HepG2 (cell line): ENCODE measurements at regions not wholly inside any gene's neighbourhood (a gene's known extent, or its start where the extent isn't known, plus 50 kb on each side); places are given as distances from the start of the nearest gene placed in this dataset.

ENCODE experiments used
- ATAC-seq: fragments of 200-7000 bp; cut with Tn5 transposase; 3 replicates; pipeline ENCODE4 v1.9.1; 2020; ENCODE audit warnings: mild to moderate bottlenecking, moderate library complexity
- BruUV-seq: library from RNA; stranded (reverse); fragments of 400-500 nt; replicated peaks from 2 replicates; lab custom pipeline; 2021; lab: Mats Ljungman, UMichigan
- CTCF ChIA-PET: fragments of 300-600 bp; formaldehyde crosslinking; extraction: SDS; loops from one replicate; lab custom pipeline; 2021; ENCODE audit warnings: low total read pairs, inconsistent platforms, low intra/inter-chr PET ratio; lab: Yijun Ruan, JAX
- POLR2A ChIA-PET: fragments of 350-600 bp; sonication (Branson Sonifier 250); formaldehyde crosslinking; loops from one replicate; lab custom pipeline; 2020; ENCODE audit warnings: antibody characterized with exemption, inconsistent platforms; lab: Yijun Ruan, JAX
- DNase-seq: peaks from one replicate; pipeline ENCODE4 v3.0.0-alpha.2; 2015; ENCODE audit warnings: low spot score
- FAIRE-seq: peaks from 3 replicates; lab custom pipeline; 2011; peaks lifted over from hg19 to GRCh38; lab: Jason Lieb, UNC
- H2AFZ ChIP-seq: one replicate; pipeline ENCODE4 v1.6.1; 2011; ENCODE audit warnings: low read length, inconsistent platforms
- H3K27ac ChIP-seq: fragments of 300-600 bp; 3 replicates; pipeline ENCODE4 v1.8.0; 2011; ENCODE audit warnings: mixed run types, mild to moderate bottlenecking, mixed read lengths, low read length, inconsistent platforms; ENCODE audit not compliant: insufficient read depth; ENCODE audit errors: extremely low read length
- H3K27me3 ChIP-seq, 2 experiments: fragments of 200-600 bp in 1 of 2; 2 replicates in 1 of 2; 3 replicates in 1 of 2; pipeline versions ENCODE4 v1.6.0 to v1.8.0; 2011; ENCODE audit warnings: low read length in 2 of 2, mild to moderate bottlenecking in 2 of 2, moderate library complexity in 2 of 2, inconsistent platforms in 1 of 2; ENCODE audit not compliant: insufficient read depth in 2 of 2, control insufficient read depth in 1 of 2
- H3K36me3 ChIP-seq, 2 experiments: fragments of 200-600 bp in 1 of 2; replicated peaks in 1 of 2; 2 replicates in 1 of 2; 3 replicates in 1 of 2; pipeline versions ENCODE4 v1.5.1 to v1.8.0; 2011; ENCODE audit warnings: low read length in 2 of 2, inconsistent platforms in 1 of 2; ENCODE audit not compliant: insufficient read depth in 2 of 2, control insufficient read depth in 1 of 2
- H3K4me1 ChIP-seq: 2 replicates; pipeline ENCODE4 v1.5.1; 2012; ENCODE audit warnings: low read length, inconsistent platforms; ENCODE audit not compliant: insufficient read depth
- H3K4me2 ChIP-seq: 2 replicates; pipeline ENCODE4 v1.6.0; 2011; ENCODE audit warnings: low read depth, low read length, inconsistent platforms
- H3K4me3 ChIP-seq, 3 experiments: fragments of 200-600 bp in 1 of 3; sonication (generic), shearing (Covaris generic) in 1 of 3; replicated peaks in 1 of 3; 2 replicates each; pipeline ENCODE4 v1.5.1; 2011 to 2016; ENCODE audit warnings: low read length in 3 of 3, inconsistent platforms in 2 of 3, low read depth in 2 of 3, mild to moderate bottlenecking in 2 of 3, control low read depth in 1 of 3, mixed read lengths in 1 of 3; ENCODE audit not compliant: insufficient read depth in 1 of 3
- H3K79me2 ChIP-seq: one replicate; pipeline ENCODE4 v1.6.1; 2011; ENCODE audit warnings: low read length, inconsistent platforms; ENCODE audit not compliant: insufficient read depth
- H3K9ac ChIP-seq: 2 replicates; pipeline ENCODE4 v1.6.0; 2011; ENCODE audit warnings: mild to moderate bottlenecking, low read depth, low read length, inconsistent platforms; ENCODE audit not compliant: insufficient read depth
- H3K9me3 ChIP-seq: 2 replicates; pipeline ENCODE4 v1.5.1; 2012; ENCODE audit warnings: mild to moderate bottlenecking, low read length
- H4K20me1 ChIP-seq: 2 replicates; pipeline ENCODE4 v1.6.0; 2011; ENCODE audit warnings: inconsistent platforms, mild to moderate bottlenecking, low read length, moderate library complexity; ENCODE audit not compliant: insufficient read depth
- ATF1 ChIP-seq: IDR thresholded peaks from 2 replicates; pipeline ENCODE4 v1.6.1; 2016; ENCODE audit warnings: mild to moderate bottlenecking, control low read depth
- CBX2 ChIP-seq, 2 experiments: fragments of 200-600 bp in 1 of 2; sonication (generic); formaldehyde crosslinking in 1 of 2; IDR thresholded peaks; 2 replicates each; pipeline versions ENCODE4 v1.7.0 to v1.8.1; 2018 to 2022; ENCODE audit warnings: low read depth in 2 of 2, low read length in 1 of 2, mild to moderate bottlenecking in 1 of 2, missing genetic modification reagents in 1 of 2
- ETV5 ChIP-seq: IDR thresholded peaks from 2 replicates; pipeline ENCODE4 v1.6.1; 2018; ENCODE audit warnings: missing biosample characterization, missing genetic modification reagents, inconsistent platforms, borderline replicate concordance
- IKZF1 ChIP-seq: fragments of 450-650 bp; IDR thresholded peaks from 2 replicates; pipeline ENCODE4 v1.7.1; 2016
- IKZF5 ChIP-seq: IDR thresholded peaks from 2 replicates; pipeline ENCODE4 v1.6.1; 2018; ENCODE audit warnings: missing genetic modification reagents, mild to moderate bottlenecking, missing compliant biosample characterization
- KLF11 ChIP-seq: IDR thresholded peaks from 2 replicates; pipeline ENCODE4 v1.6.1; 2016; ENCODE audit warnings: missing compliant biosample characterization
- RAD51 ChIP-seq: fragments of 450-650 bp; IDR thresholded peaks from 2 replicates; pipeline ENCODE4 v1.6.1; 2016; ENCODE audit warnings: borderline replicate concordance
- SRF ChIP-seq: IDR thresholded peaks from 2 replicates; pipeline ENCODE4 v1.6.1; 2011; ENCODE audit warnings: mild to moderate bottlenecking, low read depth, low read length, moderate library complexity
- TBP ChIP-seq: sonication (generic); formaldehyde crosslinking; IDR thresholded peaks from 2 replicates; pipeline ENCODE4 v1.5.0; 2020; ENCODE audit warnings: missing genetic modification reagents
- ZFX ChIP-seq: sonication (generic); formaldehyde crosslinking; IDR thresholded peaks from 2 replicates; pipeline ENCODE4 v1.4.0; 2020; ENCODE audit warnings: mild to moderate bottlenecking, low read depth, missing genetic modification reagents, moderate library complexity
- ZNF205 ChIP-seq: IDR thresholded peaks from 2 replicates; pipeline ENCODE4 v1.6.1; 2018; ENCODE audit warnings: missing biosample characterization, missing genetic modification reagents
- ZNF337 ChIP-seq: sonication (generic); formaldehyde crosslinking; IDR thresholded peaks from 2 replicates; pipeline ENCODE4 v1.5.1; 2020; ENCODE audit warnings: missing genetic modification reagents, low read depth, mild to moderate bottlenecking, borderline replicate concordance
- ZNF513 ChIP-seq: sonication (generic); formaldehyde crosslinking; conservative IDR thresholded peaks from 2 replicates; pipeline ENCODE4 v1.5.0; 2020; ENCODE audit warnings: missing genetic modification reagents
- ZNF652 ChIP-seq: IDR thresholded peaks from 2 replicates; pipeline ENCODE4 v1.6.1; 2016; ENCODE audit warnings: low read depth, borderline replicate concordance
- ZSCAN31 ChIP-seq: sonication (generic); formaldehyde crosslinking; IDR thresholded peaks from 2 replicates; pipeline ENCODE4 v1.5.0; 2020; ENCODE audit warnings: low read depth, mild to moderate bottlenecking, missing genetic modification reagents
- WGBS: methylation state at CpG from one replicate; pipeline ENCODE4 v1.1.6; 2017; ENCODE audit warnings: low lambda C conversion rate; 5-methylcytosine and 5-hydroxymethylcytosine counted together
- in situ Hi-C: cut with HindIII; loops from 2 replicates; pipeline ENCODE4 v1.10.0; 2017; ENCODE audit warnings: low pct_unique_long_range_greater_than_20kb; ENCODE audit not compliant: extremely low pct_ligation_motif_present
- intact Hi-C: fragments of 100-400 bp; cut with micrococcal nuclease; formaldehyde crosslinking; loops from one replicate; pipeline ENCODE4 v1.10.0; 2022; ENCODE audit not compliant: unreplicated experiment
- TF ChIP-seq, protein P1 (sequence below): sonication (generic); formaldehyde crosslinking; IDR thresholded peaks from 2 replicates; pipeline ENCODE4; 2020; ENCODE audit warnings: missing genetic modification reagents, mild to moderate bottlenecking, borderline replicate concordance
- TF ChIP-seq, protein P2 (sequence below): sonication (generic); formaldehyde crosslinking; IDR thresholded peaks from 2 replicates; pipeline ENCODE4 v1.4.0; 2020; ENCODE audit warnings: missing genetic modification reagents, mild to moderate bottlenecking, borderline replicate concordance

GRCh38 chr19:56899943-56900342 lies 59.4 kb upstream of the PEG3 start (continued):
- TF ChIP-seq ZNF513 (CRISPR knock-in tag): 0 out of 2 replicates have a peak, but pooled peaks have one; percentile 38

- peak; percentile 78 for FAIRE-seq
- WGBS: 10% methylated on average over 7 of the region's 12 CpGs
- no peak for TF ChIP-seq TBP (CRISPR knock-in tag)
- no peak for TF ChIP-seq IKZF1
- peak; percentile 93; the same call in 1 of the 2 replicates for TF ChIP-seq KLF11 (CRISPR knock-in tag)
- 0 out of 2 replicates have a peak, but pooled peaks have one; percentile 45 for TF ChIP-seq ZNF337
- TF ChIP-seq RAD51: no peak
- peak; percentile 73 for TF ChIP-seq ATF1 (CRISPR knock-in tag)
- TF ChIP-seq ZNF652: peak; percentile 100
- no peak for TF ChIP-seq SRF
- TF ChIP-seq IKZF5 (CRISPR knock-in tag): peak; percentile 97
- TF ChIP-seq, protein P1, sequence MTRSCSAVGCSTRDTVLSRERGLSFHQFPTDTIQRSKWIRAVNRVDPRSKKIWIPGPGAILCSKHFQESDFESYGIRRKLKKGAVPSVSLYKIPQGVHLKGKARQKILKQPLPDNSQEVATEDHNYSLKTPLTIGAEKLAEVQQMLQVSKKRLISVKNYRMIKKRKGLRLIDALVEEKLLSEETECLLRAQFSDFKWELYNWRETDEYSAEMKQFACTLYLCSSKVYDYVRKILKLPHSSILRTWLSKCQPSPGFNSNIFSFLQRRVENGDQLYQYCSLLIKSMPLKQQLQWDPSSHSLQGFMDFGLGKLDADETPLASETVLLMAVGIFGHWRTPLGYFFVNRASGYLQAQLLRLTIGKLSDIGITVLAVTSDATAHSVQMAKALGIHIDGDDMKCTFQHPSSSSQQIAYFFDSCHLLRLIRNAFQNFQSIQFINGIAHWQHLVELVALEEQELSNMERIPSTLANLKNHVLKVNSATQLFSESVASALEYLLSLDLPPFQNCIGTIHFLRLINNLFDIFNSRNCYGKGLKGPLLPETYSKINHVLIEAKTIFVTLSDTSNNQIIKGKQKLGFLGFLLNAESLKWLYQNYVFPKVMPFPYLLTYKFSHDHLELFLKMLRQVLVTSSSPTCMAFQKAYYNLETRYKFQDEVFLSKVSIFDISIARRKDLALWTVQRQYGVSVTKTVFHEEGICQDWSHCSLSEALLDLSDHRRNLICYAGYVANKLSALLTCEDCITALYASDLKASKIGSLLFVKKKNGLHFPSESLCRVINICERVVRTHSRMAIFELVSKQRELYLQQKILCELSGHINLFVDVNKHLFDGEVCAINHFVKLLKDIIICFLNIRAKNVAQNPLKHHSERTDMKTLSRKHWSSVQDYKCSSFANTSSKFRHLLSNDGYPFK (CRISPR knock-in tag): peak; percentile 70; the same call in 1 of the 2 replicates
- TF ChIP-seq ZSCAN31 (CRISPR knock-in tag): peak; percentile 85
- TF ChIP-seq, protein P2, sequence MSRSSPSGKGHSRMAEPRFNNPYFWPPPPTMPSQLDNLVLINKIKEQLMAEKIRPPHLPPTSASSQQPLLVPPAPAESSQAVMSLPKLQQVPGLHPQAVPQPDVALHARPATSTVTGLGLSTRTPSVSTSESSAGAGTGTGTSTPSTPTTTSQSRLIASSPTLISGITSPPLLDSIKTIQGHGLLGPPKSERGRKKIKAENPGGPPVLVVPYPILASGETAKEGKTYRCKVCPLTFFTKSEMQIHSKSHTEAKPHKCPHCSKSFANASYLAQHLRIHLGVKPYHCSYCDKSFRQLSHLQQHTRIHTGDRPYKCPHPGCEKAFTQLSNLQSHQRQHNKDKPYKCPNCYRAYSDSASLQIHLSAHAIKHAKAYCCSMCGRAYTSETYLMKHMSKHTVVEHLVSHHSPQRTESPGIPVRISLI (CRISPR knock-in tag): peak; percentile 89
- TF ChIP-seq ZFX (CRISPR knock-in tag): peak; percentile 90
- peak; percentile 95 for TF ChIP-seq ZNF205 (CRISPR knock-in tag)
- peak; percentile 83 for TF ChIP-seq ETV5 (CRISPR knock-in tag)
- no peak for TF ChIP-seq CBX2 (IDR thresholded peaks at IDR 0.05; ENCODE audit: low read depth, low read length)
- no peak for TF ChIP-seq CBX2 (CRISPR knock-in tag; IDR thresholded peaks at IDR 0.05; ENCODE audit: low read depth)
Observed at GRCh38 chr19:56900573-56901097, 60.1 kb upstream of the PEG3 start.

More at GRCh38 chr19:56900573-56901097, 60.1 kb upstream of the PEG3 start:
- ChIA-PET POLR2A (interaction anchor here (0.7 to 2.9 kb wide), 14 partner anchors 13 to 169 kb away, joined by 3 to 27 read pairs (median 6); partner anchors contain the start of genes PEG3 and ZIM2), CTCF (no interaction called here)
- intact Hi-C loops (no loop called here), in situ Hi-C loops (no loop called here)
- DNase-seq (peak; percentile 98), ATAC-seq (peak; percentile 96)
- H3K27ac ChIP-seq: peak overlapping the region; percentile 98
- H2AFZ ChIP-seq: no peak overlapping the region
- peaks cover 3% of the 10 kb centered on the region for H3K79me2 ChIP-seq
- H3K9ac ChIP-seq: peak overlapping the region; percentile 86
- peak overlapping the region in 1 of 3 experiments; percentile 30; a peak in 1 of 6 replicates for H3K4me3 ChIP-seq
- H4K20me1 ChIP-seq: no peaks in the 10 kb centered on the region
- peaks cover 65% of the 10 kb centered on the region for H3K4me1 ChIP-seq
- H3K27me3 ChIP-seq: no peaks in the 10 kb centered on the region
- peak overlapping the region; percentile 75 for H3K4me2 ChIP-seq
- BruUV-seq: no TSS peak
- no peaks in the 10 kb centered on the region for H3K36me3 ChIP-seq
- no peaks in the 10 kb centered on the region for H3K9me3 ChIP-seq
